ENCODE measurements at regions not wholly inside any gene's neighbourhood (a gene's known extent, or its start where the extent isn't known, plus 50 kb on each side); places are given as distances from the start of the nearest gene placed in this dataset.
"Not testable (repeated sequence)": the region's sequence is repeated elsewhere in the genome, so short reads cannot be mapped to it uniquely, and the experiment has no call there.

DNA sequence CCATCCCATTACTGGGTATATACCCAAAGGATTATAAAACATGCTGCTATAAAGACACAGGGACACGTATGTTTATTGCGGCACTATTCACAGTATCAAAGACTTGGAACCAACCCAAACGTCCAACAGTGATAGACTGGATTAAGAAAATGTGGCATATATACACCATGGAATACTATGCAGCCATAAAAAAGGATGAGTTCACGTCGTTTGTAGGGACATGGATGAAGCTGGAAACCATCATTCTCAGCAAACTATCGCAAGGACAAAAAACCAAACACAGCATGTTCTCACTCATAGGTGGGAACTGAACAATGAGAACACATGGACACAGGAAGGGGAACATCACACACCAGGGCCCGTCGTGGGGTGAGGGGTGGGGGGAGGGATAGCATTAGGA is 106.1 kb downstream of the CHD1L start:
- CTCF ChIA-PET; POLR2A ChIA-PET; DNase-seq (ENCODE audit: extremely low spot score): not testable (repeated sequence)

DNA sequence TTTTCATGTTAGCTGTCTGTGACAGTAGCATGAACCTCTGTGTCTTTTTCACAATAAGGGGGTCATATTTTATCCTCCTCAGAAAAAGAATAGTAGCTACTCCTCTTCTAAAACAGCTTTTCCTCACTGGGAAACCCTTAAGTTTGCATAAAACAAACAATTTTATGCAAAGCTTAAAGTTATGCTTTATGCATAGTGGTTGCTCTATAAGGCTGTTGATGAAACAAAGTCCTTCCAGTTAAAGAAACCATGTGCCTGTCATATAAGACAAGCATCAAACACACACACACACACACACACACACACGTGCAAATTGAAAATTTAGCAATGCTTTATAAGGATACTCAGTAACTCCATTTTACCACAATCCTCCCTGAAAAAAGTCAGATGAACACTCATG is 107.0 kb downstream of the CHD1L start:
- DNase-seq (ENCODE audit: extremely low spot score) = no peak
- ChIA-PET CTCF (interaction anchor here (1.2 kb wide), 1 partner anchor 9 kb away, joined by 5 read pairs; no protein-coding TSS in a partner anchor), POLR2A (no interaction called here)
- TF ChIP-seq, protein P1, sequence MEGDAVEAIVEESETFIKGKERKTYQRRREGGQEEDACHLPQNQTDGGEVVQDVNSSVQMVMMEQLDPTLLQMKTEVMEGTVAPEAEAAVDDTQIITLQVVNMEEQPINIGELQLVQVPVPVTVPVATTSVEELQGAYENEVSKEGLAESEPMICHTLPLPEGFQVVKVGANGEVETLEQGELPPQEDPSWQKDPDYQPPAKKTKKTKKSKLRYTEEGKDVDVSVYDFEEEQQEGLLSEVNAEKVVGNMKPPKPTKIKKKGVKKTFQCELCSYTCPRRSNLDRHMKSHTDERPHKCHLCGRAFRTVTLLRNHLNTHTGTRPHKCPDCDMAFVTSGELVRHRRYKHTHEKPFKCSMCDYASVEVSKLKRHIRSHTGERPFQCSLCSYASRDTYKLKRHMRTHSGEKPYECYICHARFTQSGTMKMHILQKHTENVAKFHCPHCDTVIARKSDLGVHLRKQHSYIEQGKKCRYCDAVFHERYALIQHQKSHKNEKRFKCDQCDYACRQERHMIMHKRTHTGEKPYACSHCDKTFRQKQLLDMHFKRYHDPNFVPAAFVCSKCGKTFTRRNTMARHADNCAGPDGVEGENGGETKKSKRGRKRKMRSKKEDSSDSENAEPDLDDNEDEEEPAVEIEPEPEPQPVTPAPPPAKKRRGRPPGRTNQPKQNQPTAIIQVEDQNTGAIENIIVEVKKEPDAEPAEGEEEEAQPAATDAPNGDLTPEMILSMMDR (IDR thresholded peaks at IDR 0.05; ENCODE audit: control extremely low read depth, extremely low read depth, low read depth, missing control alignments) = no peak

DNA sequence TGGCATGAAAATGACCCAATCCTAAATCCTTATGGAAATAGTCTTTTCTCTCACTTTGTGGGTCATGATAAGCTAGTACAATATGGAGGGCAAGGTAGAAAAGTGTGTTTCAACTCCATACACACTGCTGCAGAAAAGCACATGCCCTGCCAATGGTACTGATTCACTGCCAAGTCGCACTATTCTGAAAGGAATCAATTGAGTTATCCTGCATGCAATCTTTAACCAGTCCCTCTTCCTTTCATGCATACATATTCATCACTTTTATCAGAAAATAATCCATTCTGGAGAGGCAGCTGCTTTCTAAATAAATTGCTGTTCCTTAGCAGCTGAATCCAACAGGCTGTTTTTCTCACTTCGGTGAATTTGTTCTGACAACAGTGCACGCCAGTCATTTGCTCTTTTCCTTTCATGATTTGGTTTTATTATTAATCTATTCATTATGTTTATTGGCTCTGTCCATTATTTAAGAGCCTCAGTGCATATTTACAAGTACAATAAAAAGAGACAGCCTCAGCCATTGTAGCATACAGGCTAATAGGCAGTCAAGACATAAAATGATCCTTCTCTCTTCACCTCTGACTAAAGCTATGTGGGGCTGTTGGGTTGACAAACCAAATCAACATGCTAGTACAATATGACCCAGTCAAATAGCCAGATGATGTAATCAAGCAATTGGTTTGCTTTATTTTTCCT is 108.8 kb downstream of the CHD1L start:
- ChIA-PET CTCF (no interaction called here), POLR2A (no interaction called here)
- DNase-seq (ENCODE audit: extremely low spot score) = no peak
- TF ChIP-seq, protein P1 (IDR thresholded peaks at IDR 0.05; ENCODE audit: control extremely low read depth, extremely low read depth, low read depth, missing control alignments) = no peak

DNA sequence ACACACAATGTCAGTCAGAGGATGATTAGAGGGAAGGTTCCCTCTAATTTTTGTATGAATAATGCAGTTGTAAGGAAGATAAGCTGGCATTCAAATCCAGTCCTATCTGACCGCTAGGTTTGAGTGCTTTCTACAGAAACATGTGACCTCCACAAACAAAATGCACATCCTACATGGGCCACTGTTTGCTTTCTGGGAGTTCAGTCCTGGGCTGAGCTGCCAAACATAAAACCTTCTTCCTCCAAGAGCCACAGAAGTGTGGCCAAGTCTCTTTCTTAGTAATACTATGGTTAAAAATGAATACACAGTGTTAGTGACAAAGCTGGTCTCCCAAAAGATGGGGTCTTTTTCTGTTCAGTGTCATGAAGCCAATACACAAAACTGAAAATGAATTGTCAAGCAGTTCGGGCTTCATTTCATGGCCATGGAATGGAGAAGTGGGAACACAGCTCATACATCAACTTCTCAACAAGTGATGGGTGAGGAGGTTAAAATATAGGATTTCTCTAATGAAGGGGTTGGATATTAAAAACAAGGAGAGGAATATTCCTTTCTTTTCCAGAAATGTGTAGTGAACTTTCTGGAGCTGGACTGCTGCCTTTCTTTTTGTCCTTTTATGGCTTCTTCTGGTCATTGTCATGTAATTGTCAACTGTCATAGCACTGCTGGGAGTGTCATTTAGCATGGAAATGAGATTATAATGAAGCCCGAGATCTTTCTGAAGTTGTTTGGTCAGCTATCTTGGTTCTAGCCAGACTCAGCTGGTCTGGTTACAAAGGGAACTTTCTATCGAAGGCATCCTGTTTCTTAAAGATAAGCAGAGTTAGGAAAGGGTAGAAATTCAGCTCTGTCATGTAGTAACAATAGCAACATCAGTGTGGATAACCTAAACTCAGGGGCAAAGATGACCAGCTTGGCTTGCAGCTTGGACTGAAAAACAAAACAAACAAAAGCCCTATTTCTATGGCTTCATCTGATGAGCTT is 135.1 kb downstream of the CHD1L start:
- DNase-seq (ENCODE audit: extremely low spot score) = no peak
- ChIA-PET CTCF (interaction anchor here (1.0 to 4.0 kb wide), 5 partner anchors 9 to 104 kb away, joined by 3 to 36 read pairs (median 10); no protein-coding TSS in a partner anchor), POLR2A (no interaction called here)
- TF ChIP-seq, protein P1 (IDR thresholded peaks at IDR 0.05; ENCODE audit: control extremely low read depth, extremely low read depth, low read depth, missing control alignments) = no peak

DNA sequence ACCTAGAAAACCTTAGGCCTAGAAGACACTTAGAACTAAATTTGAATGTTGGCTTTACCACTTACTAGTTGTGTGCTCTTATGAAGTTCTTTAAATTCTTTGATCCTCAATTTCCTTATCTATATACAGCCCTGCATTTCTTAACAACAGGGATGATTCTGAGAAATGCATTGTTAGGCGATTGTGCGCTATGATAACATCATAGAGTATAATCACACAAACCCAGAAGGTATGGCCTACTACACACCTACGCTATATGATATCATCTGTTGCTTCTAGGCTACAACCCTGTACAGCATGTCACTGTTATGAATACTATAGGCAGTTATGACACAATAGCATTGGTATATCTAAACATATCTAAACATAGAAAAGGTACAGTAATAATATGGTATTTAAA is 137.4 kb downstream of the CHD1L start:
- CTCF ChIA-PET = interaction anchor here (1.2 to 4.0 kb wide), 3 partner anchors 10 to 13 kb away, joined by 3 to 36 read pairs (median 15); no protein-coding TSS in a partner anchor
- DNase-seq (ENCODE audit: extremely low spot score) = no peak
- TF ChIP-seq, protein P1 (IDR thresholded peaks at IDR 0.05; ENCODE audit: control extremely low read depth, extremely low read depth, low read depth, missing control alignments) = no peak
- POLR2A ChIA-PET = no interaction called here

DNA sequence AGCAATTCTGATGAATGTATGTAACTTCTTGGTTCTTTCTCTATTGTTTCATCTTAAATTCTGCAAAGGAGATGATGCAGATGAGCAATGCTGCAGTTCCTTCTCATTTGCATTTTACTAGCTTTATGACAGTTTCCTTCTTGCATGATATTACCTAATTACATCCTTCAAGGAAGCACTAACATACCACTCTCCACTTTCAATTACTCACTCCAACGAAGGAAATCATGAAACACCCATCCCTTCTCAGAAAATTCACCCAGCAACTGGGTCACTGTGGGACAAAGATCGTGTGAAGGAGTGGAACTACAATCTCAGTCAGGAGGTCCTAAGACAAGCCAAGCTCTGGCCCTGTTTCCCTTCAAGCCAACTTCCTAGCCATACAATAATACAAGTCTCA is 142.3 kb downstream of the CHD1L start:
- TF ChIP-seq, protein P1 (IDR thresholded peaks at IDR 0.05; ENCODE audit: control extremely low read depth, extremely low read depth, low read depth, missing control alignments) = no peak
- DNase-seq (ENCODE audit: extremely low spot score) = no peak
- POLR2A ChIA-PET = no interaction called here
- CTCF ChIA-PET = interaction anchor here (1.3 to 2.9 kb wide), 2 partner anchors 17 to 111 kb away, joined by 3 to 9 read pairs; no protein-coding TSS in a partner anchor
